Right hindlimb (tissue), 1 donor: ENCODE measurements at regions not wholly inside any gene's neighbourhood (a gene's known extent, or its start where the extent isn't known, plus 50 kb on each side); places are given as distances from the start of the nearest gene placed in this dataset.

Source experiments
- DNase-seq: peaks from one replicate; pipeline ENCODE4 v3.0.0-alpha.2; 2018

GRCh38 chr3:153078826-153079225, 83.2 kb upstream of the RAP2B start:
- no peak for DNase-seq

- DNase-seq: no peak
Observed at GRCh38 chr3:153079386-153079785, 82.6 kb upstream of the RAP2B start.

GRCh38 chr3:153080778-153081240, 81.2 kb upstream of the RAP2B start:
- DNase-seq: no peak

- DNase-seq: no peak
Observed at GRCh38 chr3:153084431-153084830, 77.6 kb upstream of the RAP2B start.

GRCh38 chr3:153087595-153088566, 74.1 kb upstream of the RAP2B start:
- no peak for DNase-seq

- DNase-seq: no peak
Observed at GRCh38 chr3:153089620-153090019, 72.4 kb upstream of the RAP2B start.

GRCh38 chr3:153090973-153091372, 71.1 kb upstream of the RAP2B start:
- no peak for DNase-seq

- no peak for DNase-seq
Observed at GRCh38 chr3:153093629-153094028, 68.4 kb upstream of the RAP2B start.

- DNase-seq: no peak
Observed at GRCh38 chr3:153094386-153094785, 67.6 kb upstream of the RAP2B start.

- DNase-seq: no peak
Observed at GRCh38 chr3:153095441-153095840, 66.6 kb upstream of the RAP2B start.

GRCh38 chr3:153096731-153097131, 65.3 kb upstream of the RAP2B start:
- DNase-seq: no peak

GRCh38 chr3:153097213-153097612, 64.8 kb upstream of the RAP2B start:
- DNase-seq: no peak

- no peak for DNase-seq
Observed at GRCh38 chr3:153099131-153099530, 62.9 kb upstream of the RAP2B start.

GRCh38 chr3:153103406-153103945, 58.5 kb upstream of the RAP2B start:
- DNase-seq: no peak

- no peak for DNase-seq
Observed at GRCh38 chr3:153110041-153110440, 52.0 kb upstream of the RAP2B start.

GRCh38 chr3:153111016-153111415, 51.0 kb upstream of the RAP2B start:
- no peak for DNase-seq
